ENCODE measurements at regions not wholly inside any gene's neighbourhood (a gene's known extent, or its start where the extent isn't known, plus 50 kb on each side); places are given as distances from the start of the nearest gene placed in this dataset.

- peak overlapping the region; percentile 64 to 92 (median 76) for H3K27ac Mint-ChIP-seq
- peaks cover 58% of the 10 kb centered on the region for H3K4me1 Mint-ChIP-seq
- H3K9me3 Mint-ChIP-seq, result no peaks in the 10 kb centered on the region
- no peaks in the 10 kb centered on the region for H3K36me3 Mint-ChIP-seq (ENCODE audit: low read depth)
- H3K27me3 Mint-ChIP-seq (ENCODE audit: low read depth), result peaks cover 30% of the 10 kb centered on the region
- H3K4me3 Mint-ChIP-seq, result peak overlapping the region in 1 of 3 experiments; percentile 33
- TF ChIP-seq CTCF (IDR thresholded peaks at IDR 0.05; ENCODE audit: unreplicated experiment in 3 of 3), result no peak
Measured at GRCh38 chr10:128538671-128539070, 412.4 kb upstream of the MKI67 start.

GRCh38 chr10:128539510-128540127 is 413.4 kb upstream of the MKI67 start:
- no peaks in the 10 kb centered on the region for H3K9me3 Mint-ChIP-seq
- H3K4me1 Mint-ChIP-seq, result peaks cover 67% of the 10 kb centered on the region
- peak overlapping the region; percentile 59 to 92 (median 77) for H3K27ac Mint-ChIP-seq
- peak overlapping the region; percentile 13 to 72 (median 64) for H3K4me3 Mint-ChIP-seq
- no peak for TF ChIP-seq CTCF (IDR thresholded peaks at IDR 0.05; ENCODE audit: unreplicated experiment in 3 of 3)
- H3K27me3 Mint-ChIP-seq (ENCODE audit: low read depth), result peaks cover 35% of the 10 kb centered on the region
- H3K36me3 Mint-ChIP-seq (ENCODE audit: low read depth), result no peaks in the 10 kb centered on the region

GRCh38 chr10:128540128-128540762 is 414.0 kb upstream of the MKI67 start:
- no peak for TF ChIP-seq CTCF (IDR thresholded peaks at IDR 0.05; ENCODE audit: unreplicated experiment in 3 of 3)
- H3K4me3 Mint-ChIP-seq, result peak overlapping the region; percentile 74 to 81 (median 79)
- peak overlapping the region; percentile 79 to 93 (median 92) for H3K27ac Mint-ChIP-seq
- H3K36me3 Mint-ChIP-seq (ENCODE audit: low read depth), result no peaks in the 10 kb centered on the region
- H3K27me3 Mint-ChIP-seq (ENCODE audit: low read depth), result peaks cover 42% of the 10 kb centered on the region
- H3K4me1 Mint-ChIP-seq, result peaks cover 67% of the 10 kb centered on the region
- H3K9me3 Mint-ChIP-seq, result no peaks in the 10 kb centered on the region

- H3K4me3 Mint-ChIP-seq, result peak overlapping the region; percentile 74 to 81 (median 79)
Measured at GRCh38 chr10:128540781-128541761, 414.8 kb upstream of the MKI67 start.

More at GRCh38 chr10:128540781-128541761, 414.8 kb upstream of the MKI67 start:
- Mint-ChIP-seq H3K27ac (peak overlapping the region; percentile 79 to 93 (median 92)), H3K4me1 (peaks cover 65% of the 10 kb centered on the region), H3K36me3 (ENCODE audit: low read depth) (no peaks in the 10 kb centered on the region), H3K27me3 (ENCODE audit: low read depth) (peaks cover 46% of the 10 kb centered on the region), H3K9me3 (no peaks in the 10 kb centered on the region)
- peak; percentile 39 to 44 (median 44) for TF ChIP-seq CTCF (IDR thresholded peaks at IDR 0.05; ENCODE audit: unreplicated experiment in 3 of 3)
